ENCODE measurements at regions not wholly inside any gene's neighbourhood (a gene's known extent, or its start where the extent isn't known, plus 50 kb on each side); places are given as distances from the start of the nearest gene placed in this dataset.

DNA sequence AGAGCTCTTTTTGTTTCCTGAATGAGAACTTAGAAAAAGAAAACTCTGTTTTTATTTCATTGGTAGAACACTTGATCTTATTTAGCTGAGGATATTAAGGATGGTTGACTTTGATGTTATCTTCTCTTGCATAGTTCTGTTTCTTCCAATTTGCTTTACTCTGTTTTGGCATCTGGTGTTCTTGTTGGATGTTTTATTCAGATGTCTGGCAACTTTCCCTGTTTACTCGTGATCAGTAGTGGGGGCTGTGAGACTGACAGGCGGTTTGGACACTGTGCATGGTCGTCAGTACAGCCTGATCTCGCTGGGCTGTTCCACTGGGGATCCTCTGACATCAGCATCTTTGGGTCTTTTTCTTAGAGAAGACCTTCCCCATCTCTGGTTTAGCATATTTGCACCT lies 100.1 kb downstream of the TSN start:
- ATAC-seq = no peak

DNA sequence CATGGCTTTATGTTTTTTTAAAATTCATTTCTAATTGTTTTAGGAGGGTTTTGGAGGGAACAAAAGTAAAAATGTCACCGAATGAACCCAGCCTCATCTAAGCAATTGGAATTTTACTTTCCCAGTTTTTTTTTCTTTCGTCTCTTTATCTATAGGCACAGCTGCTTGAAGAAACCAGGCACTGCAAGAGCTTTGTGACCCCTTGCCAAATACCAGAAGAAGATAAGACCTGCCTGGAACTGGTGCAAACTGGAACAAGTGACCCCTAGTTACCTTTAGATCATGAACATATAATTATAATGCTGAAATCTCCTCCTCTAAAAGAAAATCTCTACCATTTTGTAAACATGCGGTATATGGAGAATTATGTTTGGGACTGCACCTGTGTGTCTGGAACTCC lies 100.9 kb downstream of the TSN start:
- DNase-seq (ENCODE audit: low spot score in 2 of 2) = no peak
- H3K27ac Mint-ChIP-seq = no peak overlapping the region
- ATAC-seq = no peak
- H3K9me3 Mint-ChIP-seq = peaks cover 0 to 5% of the 10 kb centered on the region in 2 donors
- H3K36me3 Mint-ChIP-seq = no peaks in the 10 kb centered on the region

More for the DNA sequence above, 100.1 kb downstream of the TSN start:
- Mint-ChIP-seq H3K36me3 (no peaks in the 10 kb centered on the region), H3K27ac (no peak overlapping the region), H3K9me3 (peaks cover 0 to 5% of the 10 kb centered on the region in 2 donors)
- DNase-seq (ENCODE audit: low spot score in 2 of 2) = no peak

DNA sequence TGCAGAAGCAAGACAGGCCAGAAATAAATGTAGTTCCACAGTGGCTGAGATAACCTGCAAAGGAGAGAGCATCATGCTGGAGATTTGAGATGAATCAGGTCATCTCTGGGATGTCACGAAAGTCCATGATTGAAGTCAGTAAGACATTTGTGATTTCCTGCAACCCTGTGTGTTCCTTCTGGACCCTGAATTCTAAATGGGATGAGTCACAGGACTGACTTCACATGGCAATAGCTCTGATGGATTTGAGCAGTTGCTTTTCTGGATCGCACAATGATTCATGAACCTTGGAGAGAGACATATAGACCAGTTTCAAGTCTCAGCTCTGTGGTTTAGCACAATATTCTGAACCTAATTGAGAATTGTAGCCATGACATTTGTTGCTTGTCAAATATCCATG lies 102.9 kb downstream of the TSN start:
- DNase-seq (ENCODE audit: low spot score in 2 of 2) (no peak), ATAC-seq (peak; percentile 34 to 78)
- Mint-ChIP-seq H3K9me3 (peaks cover 0 to 2% of the 10 kb centered on the region in 2 donors), H3K36me3 (no peaks in the 10 kb centered on the region), H3K27ac (no peak overlapping the region)

DNA sequence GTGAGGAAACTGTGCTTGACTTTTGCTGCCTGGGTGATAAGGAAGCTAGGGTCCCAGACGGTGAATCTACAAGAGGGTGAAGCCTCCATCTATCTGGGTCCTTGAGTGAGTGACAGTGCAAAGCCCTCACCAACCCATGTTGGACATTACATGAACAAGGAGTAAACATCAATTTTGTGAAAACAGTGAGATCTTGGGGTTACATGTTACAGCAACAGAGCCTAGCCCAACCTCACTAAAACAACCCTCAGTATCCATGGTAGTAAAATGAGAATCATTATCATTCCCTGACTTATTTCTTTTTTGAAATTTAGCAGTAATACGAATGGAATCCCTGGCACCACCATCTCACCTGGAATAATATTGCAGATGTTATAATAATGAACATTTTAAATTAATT lies 103.4 kb downstream of the TSN start:
- Mint-ChIP-seq H3K36me3 (peaks cover 0 to 1% of the 10 kb centered on the region in 2 donors), H3K27ac (no peak overlapping the region), H3K9me3 (peaks cover 0 to 2% of the 10 kb centered on the region in 2 donors)
- no peak for ATAC-seq
- DNase-seq (ENCODE audit: low spot score in 2 of 2) = no peak

DNA sequence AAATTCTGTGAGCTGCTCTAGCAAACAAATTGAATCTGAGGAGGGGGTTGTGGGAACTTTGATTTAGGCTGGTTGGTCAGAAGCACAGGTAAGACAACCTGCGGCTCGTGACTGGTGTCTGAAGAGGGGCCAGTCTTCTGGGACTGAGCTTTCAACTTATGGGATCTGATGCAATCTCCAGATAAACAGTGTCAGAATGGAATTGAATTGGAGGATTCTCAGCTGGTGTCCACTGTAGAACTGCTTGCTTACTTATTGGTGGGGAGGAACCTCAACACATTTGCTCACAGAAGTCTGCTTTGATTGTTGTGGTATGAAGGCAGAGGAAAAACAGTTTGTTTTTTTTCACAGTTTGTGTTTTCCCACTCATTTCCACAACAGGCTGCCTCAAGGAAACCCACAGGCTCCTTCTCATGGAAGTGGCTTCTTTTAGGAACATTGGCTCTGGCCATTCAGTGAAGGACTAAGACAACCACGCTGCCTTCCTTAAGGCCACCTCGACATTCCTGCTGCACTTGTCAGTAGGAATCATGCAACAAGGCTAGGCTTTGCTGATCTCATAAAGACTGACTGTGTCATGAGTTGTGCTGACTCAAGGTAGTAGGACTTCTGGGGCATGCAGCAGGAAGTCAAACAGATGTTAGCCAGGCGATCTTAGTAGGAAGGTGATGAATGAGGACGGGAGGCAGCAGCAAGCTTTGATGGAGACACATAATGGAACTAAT lies 104.7 kb downstream of the TSN start:
- DNase-seq (ENCODE audit: low spot score in 2 of 2) = no peak
- Mint-ChIP-seq H3K36me3 (peaks cover 0 to 4% of the 10 kb centered on the region in 2 donors), H3K9me3 (peaks cover 0 to 5% of the 10 kb centered on the region in 2 donors), H3K27ac (no peak overlapping the region)
- no peak for ATAC-seq

DNA sequence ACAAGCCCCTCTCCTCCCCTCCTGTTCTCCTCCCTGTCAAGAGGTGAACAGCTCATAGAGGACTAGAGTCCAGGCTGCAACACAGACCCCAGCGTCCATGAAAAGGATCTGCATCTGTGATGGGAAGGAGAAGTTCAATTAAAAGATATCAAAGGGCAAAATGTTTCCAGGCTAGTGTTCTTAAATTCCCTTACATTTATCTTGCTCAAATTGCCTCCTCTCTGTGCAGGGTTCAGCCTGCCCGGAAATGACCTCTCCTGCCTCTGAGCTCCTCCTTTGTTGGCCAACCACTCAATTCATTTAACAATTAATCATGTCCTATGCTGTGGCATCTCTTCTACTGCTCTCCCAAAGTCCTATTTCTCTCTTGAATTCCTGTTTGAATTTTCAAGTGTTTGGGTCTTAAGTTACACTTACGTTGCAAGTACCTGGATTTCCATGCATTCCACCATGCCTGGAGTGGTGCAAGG lies 105.3 kb downstream of the TSN start:
- peaks cover 0 to 5% of the 10 kb centered on the region in 2 donors for H3K9me3 Mint-ChIP-seq
- DNase-seq (ENCODE audit: low spot score in 2 of 2) (no peak), ATAC-seq (no peak)
- H3K27ac Mint-ChIP-seq = no peak overlapping the region
- H3K36me3 Mint-ChIP-seq = peaks cover 0 to 4% of the 10 kb centered on the region in 2 donors

DNA sequence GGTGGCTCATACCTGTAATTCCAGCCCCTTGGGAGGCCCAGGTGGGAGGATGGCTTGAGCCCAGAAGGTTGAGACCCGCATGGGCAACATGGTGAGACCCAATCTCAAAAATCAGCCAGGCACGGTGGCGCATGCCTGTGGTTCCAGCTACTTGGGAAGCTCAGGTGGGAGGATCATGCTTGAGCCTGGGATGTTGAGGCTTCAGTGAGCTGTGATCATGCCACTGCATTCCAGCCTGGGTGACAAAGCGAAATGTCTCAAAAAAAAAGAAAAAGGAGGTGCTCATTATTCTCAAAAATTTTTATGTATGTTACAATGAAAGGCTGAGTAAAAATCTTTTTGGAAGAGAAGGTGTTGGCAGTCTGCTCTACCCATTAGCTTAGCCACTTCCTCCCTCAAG lies 106.8 kb downstream of the TSN start:
- H3K9me3 Mint-ChIP-seq = peaks cover 0 to 5% of the 10 kb centered on the region in 2 donors
- H3K36me3 Mint-ChIP-seq = peaks cover 0 to 4% of the 10 kb centered on the region in 2 donors

DNA sequence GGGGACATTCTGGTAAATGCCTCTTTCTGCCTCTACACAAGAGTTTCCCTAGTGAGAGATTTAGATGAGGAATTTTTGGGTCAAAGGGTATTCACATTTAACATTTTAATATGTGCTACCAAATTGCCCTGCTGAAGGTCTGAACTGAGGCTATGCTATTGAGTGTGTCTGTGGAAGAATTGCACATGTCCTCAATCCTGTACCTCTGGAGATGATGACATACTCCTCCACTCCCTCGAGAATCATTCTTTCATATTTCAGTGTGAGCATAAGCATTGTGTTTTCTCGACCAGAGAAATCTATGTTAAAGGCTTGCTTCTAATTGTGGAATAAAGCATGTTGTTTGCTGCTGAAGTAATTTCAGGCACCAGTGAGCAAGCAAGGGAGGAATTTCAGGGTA lies 110.5 kb downstream of the TSN start:
- Mint-ChIP-seq H3K27ac (no peak overlapping the region), H3K36me3 (peaks cover 0 to 4% of the 10 kb centered on the region in 2 donors), H3K9me3 (peaks cover 0 to 5% of the 10 kb centered on the region in 2 donors)
- DNase-seq (ENCODE audit: low spot score in 2 of 2) (no peak), ATAC-seq (no peak)

More for the DNA sequence above, 106.8 kb downstream of the TSN start:
- DNase-seq (ENCODE audit: low spot score in 2 of 2) = no peak
- ATAC-seq = no peak
- H3K27ac Mint-ChIP-seq = no peak overlapping the region

DNA sequence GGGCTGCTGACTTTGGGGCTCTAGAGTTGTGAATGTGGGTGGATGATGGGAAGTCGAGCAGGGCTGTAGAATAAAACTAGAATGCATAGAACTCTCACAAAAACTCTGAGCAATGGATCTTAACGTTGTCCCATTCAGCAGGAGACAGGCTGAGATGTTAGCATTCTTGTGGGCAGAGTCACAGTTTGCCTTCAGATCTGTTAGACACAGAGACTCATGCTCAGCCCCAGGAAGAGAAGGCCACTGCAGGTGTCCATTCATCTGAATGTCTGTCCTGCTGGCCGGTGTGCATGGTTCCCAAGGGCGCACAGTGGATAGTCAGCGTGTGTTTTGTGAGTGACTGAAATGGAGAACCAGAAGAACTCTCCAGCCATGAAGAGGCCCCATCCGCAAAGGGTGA lies 111.3 kb downstream of the TSN start:
- Mint-ChIP-seq H3K36me3 (peaks cover 0 to 4% of the 10 kb centered on the region in 2 donors), H3K9me3 (peaks cover 0 to 5% of the 10 kb centered on the region in 2 donors), H3K27ac (peak overlapping the region in 1 of 2 donors; percentile 51)
- DNase-seq (ENCODE audit: low spot score in 2 of 2) (no peak), ATAC-seq (no peak)

DNA sequence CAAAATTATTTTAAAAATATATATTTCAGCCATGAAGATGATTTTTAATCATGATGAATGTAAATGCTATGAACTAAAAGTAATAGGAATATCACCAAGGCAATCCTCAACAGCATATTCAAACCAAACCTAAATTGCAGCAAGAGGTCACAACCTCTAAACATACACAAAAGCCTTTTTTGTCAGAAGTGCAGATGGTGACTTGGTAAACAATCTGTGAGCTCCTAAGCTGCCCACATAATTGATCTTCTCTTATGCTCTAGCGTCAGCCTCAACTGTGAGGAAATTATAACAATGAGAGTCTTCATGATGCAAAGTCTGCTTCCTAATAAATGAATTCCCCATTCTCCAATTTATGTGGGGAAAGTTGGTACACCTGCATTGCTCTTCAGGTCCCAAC lies 113.2 kb downstream of the TSN start:
- DNase-seq (ENCODE audit: low spot score in 2 of 2) = no peak
- Mint-ChIP-seq H3K27ac (no peak overlapping the region), H3K36me3 (peaks cover 0 to 4% of the 10 kb centered on the region in 2 donors), H3K9me3 (peaks cover 0 to 4% of the 10 kb centered on the region in 2 donors)
- ATAC-seq = no peak

DNA sequence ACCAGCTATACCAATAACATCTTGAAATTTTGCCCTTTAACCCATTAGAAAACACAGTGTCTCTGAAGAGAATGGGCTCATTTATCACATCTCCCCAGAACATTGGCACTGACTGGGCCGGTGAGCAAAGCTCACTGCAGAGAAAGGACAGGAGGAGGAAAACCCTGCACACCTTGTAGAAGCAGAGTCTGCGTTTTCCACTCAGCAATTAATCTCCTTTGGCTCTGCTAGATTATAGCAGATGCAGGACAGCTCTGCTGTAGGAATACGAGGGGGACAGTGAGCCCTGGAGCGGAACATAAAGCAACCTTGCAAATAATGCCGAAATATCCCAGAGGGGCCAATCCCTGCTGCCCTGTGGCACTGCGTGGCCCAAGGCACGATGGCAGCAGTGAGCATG lies 113.9 kb downstream of the TSN start:
- Mint-ChIP-seq H3K9me3 (no peaks in the 10 kb centered on the region), H3K36me3 (no peaks in the 10 kb centered on the region), H3K27ac (no peak overlapping the region)
- ATAC-seq = no peak
- DNase-seq (ENCODE audit: low spot score in 2 of 2) = no peak

DNA sequence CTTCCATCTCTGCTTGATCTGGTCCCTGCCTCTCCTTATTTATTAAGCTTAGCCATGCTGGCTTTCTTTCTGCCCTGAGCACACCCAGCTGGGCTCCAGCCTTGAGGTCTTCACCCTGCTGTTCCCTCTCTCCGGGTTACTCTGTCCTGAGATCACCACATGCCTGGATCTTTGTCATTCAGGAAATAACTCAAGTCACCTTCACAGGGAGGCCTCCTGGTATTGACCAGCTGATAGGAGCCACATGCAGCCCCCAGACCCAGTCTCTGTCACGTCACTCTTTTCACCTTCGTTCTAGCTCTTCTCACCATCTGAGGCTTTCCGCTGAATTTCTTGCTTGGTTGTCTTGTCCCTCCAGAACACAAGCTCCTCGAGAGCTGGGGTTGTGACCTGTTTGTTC lies 114.4 kb downstream of the TSN start:
- H3K27ac Mint-ChIP-seq = no peak overlapping the region
- no peak for ATAC-seq
- no peaks in the 10 kb centered on the region for H3K9me3 Mint-ChIP-seq

DNA sequence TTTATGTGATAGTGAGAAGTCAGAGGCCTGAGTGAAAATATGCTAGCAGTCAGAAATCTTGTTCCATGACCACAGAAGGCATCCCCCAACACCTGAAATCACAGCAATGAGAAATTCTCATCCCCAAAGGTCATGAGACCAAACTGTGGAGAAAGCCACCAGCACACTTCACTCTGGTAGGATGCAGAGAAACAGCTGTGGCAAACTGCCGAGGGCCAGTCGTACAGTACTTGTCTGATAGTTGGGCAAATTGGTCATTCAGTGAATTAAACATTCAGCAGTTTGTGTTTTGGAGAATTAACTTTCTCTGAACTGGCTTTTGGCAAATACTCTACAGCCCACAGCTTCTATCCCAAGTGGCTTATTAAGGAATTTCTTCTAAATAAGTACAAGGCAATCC lies 117.2 kb downstream of the TSN start:
- DNase-seq (ENCODE audit: low spot score in 2 of 2) = no peak
- ATAC-seq = no peak
- Mint-ChIP-seq H3K36me3 (no peaks in the 10 kb centered on the region), H3K9me3 (no peaks in the 10 kb centered on the region), H3K27ac (no peak overlapping the region)

More for the DNA sequence above, 114.4 kb downstream of the TSN start:
- H3K36me3 Mint-ChIP-seq = no peaks in the 10 kb centered on the region
- DNase-seq (ENCODE audit: low spot score in 2 of 2) = no peak

DNA sequence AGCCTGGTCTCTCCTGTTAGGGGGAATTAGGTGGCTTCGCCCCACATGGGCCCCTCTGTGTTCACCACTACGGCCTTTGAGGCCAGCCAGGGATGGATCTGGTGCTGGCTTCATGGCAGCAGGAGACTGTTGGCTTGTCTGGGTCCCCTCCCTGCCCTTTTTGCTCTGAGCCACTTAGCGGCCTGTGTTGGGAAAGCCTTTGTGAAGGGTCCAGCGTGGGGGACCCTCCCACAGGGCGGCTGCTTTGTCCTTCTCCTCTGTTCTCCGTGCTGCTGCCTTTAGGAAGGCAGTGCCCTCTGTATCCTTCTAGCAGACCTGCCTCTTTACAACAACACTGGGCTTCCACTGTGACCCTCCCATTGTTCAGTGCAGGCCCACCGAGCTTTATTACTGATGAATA lies 118.4 kb downstream of the TSN start:
- Mint-ChIP-seq H3K9me3 (no peaks in the 10 kb centered on the region), H3K27ac (no peak overlapping the region), H3K36me3 (no peaks in the 10 kb centered on the region)
- no peak for ATAC-seq
- no peak for DNase-seq (ENCODE audit: low spot score in 2 of 2)

DNA sequence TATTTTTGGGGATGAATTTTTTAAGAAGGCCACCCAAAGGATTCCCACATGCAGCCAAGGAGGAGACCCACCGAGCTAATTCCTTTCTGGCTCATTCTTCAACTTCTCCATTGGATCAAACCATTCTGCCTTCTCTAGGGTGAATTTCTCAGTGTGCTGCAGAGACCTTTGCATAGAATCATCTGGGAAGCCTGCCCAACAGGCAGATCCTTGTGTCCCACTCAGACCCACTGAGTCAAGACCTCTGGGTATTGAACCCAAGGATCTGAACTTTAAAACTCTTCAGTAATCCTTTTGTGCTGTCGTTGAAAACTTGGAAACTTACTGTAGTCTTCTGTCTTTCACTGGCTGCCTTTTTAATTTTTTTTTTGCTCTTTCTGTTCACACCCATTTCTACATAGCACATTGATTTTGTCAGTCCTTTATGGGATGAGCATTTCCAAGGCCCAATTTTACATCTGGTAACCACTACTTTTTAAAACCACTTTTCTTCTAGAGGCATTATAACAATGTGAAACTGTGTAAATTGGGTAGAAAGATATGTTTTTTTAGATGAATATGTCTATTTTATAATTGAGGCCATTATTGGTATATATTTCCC lies 120.2 kb downstream of the TSN start:
- Mint-ChIP-seq H3K9me3 (no peaks in the 10 kb centered on the region), H3K36me3 (no peaks in the 10 kb centered on the region), H3K27ac (no peak overlapping the region)
- no peak for ATAC-seq
- DNase-seq (ENCODE audit: low spot score in 2 of 2) = no peak

DNA sequence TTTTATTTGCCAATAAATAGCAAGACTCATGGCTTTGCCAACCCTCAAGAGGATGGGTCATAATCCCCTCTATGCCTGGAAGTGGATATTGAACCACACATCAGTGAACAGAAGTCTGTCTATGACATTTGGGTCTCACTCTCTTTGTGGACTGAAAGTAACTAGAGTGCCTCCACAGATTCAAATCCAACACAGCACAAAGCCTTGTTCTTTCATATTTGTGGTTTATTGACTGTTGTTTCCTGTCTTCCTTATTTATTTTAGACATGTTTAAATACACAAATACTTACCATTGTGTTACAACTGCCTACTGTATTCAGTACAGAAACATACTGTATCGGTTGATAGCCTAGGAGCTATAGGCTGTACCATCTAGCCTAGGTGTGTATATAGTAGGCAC lies 121.9 kb downstream of the TSN start:
- H3K9me3 Mint-ChIP-seq = no peaks in the 10 kb centered on the region
- DNase-seq (ENCODE audit: low spot score in 2 of 2) (no peak), ATAC-seq (no peak)
- H3K27ac Mint-ChIP-seq = no peak overlapping the region
- H3K36me3 Mint-ChIP-seq = no peaks in the 10 kb centered on the region

DNA sequence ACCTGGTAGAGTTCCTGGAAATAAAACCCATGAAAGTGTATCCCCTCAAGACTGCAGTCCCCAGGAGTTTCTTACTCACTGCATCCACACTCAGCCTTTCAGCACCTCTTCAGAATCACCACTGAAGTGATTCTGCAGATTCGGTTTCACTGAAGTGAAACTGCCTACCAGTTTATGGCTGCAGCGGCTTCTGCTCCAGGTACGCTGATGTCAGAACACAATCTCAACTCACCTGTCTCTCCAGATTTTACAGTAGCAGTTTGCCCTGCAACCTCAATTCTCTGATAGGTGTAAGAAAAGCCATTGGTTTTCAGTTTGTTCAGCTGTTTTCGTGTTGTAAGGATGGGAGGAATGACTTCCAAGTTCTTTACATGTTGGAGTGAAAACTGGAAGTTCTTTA lies 124.8 kb downstream of the TSN start:
- DNase-seq (ENCODE audit: low spot score in 2 of 2) = no peak
- no peak for ATAC-seq
- Mint-ChIP-seq H3K9me3 (no peaks in the 10 kb centered on the region), H3K27ac (no peak overlapping the region), H3K36me3 (no peaks in the 10 kb centered on the region)

DNA sequence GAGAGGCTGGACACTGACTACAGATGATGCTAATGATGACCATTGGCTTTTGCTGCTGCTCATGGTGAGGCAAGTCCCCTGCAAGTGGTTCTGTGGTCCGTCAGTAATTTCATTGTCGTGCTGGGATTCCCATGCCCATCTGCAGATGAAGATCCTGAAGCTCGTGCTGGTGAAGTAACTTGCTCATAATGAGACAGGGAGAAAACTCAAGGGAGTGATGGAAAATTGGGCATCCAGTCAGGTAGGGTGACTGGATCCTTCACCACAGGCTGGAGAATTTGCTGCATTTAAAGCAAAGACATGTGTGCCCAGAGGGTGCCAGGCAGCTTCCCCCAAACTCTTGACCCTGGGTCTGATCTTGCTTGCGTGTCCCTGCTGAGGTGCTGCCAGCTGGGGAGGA lies 125.6 kb downstream of the TSN start:
- no peak for DNase-seq (ENCODE audit: low spot score in 2 of 2)
- no peaks in the 10 kb centered on the region for H3K36me3 Mint-ChIP-seq

More for the DNA sequence above, 125.6 kb downstream of the TSN start:
- Mint-ChIP-seq H3K27ac (no peak overlapping the region), H3K9me3 (no peaks in the 10 kb centered on the region)
- no peak for ATAC-seq
